ENCODE measurements at regions not wholly inside any gene's neighbourhood (a gene's known extent, or its start where the extent isn't known, plus 50 kb on each side); places are given as distances from the start of the nearest gene placed in this dataset.

- TF ChIP-seq, protein P1, sequence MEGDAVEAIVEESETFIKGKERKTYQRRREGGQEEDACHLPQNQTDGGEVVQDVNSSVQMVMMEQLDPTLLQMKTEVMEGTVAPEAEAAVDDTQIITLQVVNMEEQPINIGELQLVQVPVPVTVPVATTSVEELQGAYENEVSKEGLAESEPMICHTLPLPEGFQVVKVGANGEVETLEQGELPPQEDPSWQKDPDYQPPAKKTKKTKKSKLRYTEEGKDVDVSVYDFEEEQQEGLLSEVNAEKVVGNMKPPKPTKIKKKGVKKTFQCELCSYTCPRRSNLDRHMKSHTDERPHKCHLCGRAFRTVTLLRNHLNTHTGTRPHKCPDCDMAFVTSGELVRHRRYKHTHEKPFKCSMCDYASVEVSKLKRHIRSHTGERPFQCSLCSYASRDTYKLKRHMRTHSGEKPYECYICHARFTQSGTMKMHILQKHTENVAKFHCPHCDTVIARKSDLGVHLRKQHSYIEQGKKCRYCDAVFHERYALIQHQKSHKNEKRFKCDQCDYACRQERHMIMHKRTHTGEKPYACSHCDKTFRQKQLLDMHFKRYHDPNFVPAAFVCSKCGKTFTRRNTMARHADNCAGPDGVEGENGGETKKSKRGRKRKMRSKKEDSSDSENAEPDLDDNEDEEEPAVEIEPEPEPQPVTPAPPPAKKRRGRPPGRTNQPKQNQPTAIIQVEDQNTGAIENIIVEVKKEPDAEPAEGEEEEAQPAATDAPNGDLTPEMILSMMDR (conservative IDR thresholded peaks at IDR 0.05): no peak
- no peak overlapping the region for H3K27ac ChIP-seq
Observed at GRCh38 chr2:237012577-237013267, 73.0 kb upstream of the COPS8 start.

DNA sequence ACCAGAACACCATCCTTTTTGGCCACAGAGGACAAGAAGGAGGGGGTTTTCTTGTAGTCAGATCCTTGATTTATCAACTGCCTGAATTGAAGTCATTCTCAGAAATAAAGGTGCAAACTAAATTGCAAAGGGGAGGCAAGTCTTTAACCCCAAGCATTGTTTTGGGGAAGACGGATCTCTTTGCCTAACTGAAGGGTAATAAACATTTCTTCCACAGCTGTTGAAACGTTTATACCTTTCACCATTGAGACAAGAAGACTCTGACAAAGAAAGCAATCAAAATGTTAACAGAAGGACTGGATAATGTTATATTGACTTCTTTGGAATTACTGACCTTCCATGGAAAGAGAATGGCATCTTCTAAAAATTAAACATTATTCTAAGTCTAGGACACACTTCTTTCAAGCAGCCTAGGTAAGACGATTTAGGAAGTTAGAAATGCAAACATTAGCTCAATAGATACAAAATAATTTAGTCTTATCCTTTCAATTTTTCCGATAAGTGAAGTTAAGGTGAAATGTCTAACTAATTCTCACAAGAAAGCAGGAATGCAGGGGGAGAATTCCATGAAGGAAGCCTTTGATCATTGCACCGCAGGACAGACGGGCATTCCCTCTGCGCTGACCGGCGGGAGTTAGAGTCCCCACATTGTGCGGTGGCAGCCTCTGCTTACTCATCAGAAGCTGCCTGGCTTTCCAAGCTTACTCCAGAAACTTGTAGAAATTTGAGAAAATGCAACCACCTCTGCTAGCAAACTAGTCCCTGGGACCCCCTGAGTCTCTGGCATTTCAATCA lies 69.4 kb upstream of the COPS8 start:
- TF ChIP-seq, protein P1 (conservative IDR thresholded peaks at IDR 0.05): no peak
- H3K27ac ChIP-seq: no peak overlapping the region

- TF ChIP-seq, protein P1 (conservative IDR thresholded peaks at IDR 0.05): no peak
Observed at GRCh38 chr2:237020090-237020489, 65.6 kb upstream of the COPS8 start.

GRCh38 chr2:237022533-237022932 lies 63.2 kb upstream of the COPS8 start:
- H3K27ac ChIP-seq: no peak overlapping the region
- TF ChIP-seq, protein P1 (conservative IDR thresholded peaks at IDR 0.05): no peak

More at GRCh38 chr2:237020090-237020489, 65.6 kb upstream of the COPS8 start:
- H3K27ac ChIP-seq: no peak overlapping the region

GRCh38 chr2:237024255-237024654 lies 61.4 kb upstream of the COPS8 start:
- H3K27ac ChIP-seq: no peak overlapping the region
- TF ChIP-seq, protein P1 (conservative IDR thresholded peaks at IDR 0.05): no peak

DNA sequence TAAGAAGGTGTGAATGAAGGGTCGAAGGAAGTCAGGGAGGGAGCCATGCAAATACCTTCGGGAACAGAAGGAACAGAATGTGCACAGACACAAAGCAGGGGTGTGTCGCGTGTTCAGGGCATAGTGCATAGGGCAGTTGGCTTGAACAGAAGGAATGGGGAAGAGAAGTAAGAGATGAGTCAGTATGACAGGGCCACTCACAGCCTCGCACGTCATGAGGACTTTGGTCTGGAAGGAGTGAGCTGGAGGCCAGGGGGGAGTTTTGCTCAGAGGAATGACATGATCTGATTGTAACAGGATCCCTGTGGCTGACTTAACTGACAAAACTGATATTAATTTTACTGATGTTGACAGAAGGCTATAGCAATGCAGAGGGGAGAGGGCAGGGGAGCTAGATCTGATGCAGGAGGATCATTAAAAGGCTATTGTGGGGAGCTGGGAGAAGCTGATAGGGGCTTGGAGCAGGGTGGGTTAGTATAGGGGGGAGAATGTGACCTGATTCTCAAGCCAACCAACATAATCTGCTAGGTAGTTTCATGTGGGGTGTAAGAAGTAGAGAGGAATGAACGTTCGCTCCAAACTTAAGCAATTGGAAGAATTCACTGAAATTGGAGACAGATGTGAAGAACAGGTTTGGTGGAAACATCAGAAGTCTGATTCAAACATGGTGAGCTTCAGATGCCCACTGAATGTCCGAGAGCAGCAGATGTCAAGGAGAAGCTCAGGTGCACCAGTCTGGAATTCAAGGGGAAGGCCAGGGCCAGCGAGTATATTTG lies 60.4 kb upstream of the COPS8 start:
- TF ChIP-seq, protein P1 (conservative IDR thresholded peaks at IDR 0.05): no peak
- no peak overlapping the region for H3K27ac ChIP-seq

Measured in VCaP (cell line).